Activated naive CD8-positive, alpha-beta T cell treated with anti-CD3 and anti-CD28 coated beads, Interleukin-2, amount 50 U/mL, for 16 hours (primary cell): ENCODE measurements at regions not wholly inside any gene's neighbourhood (a gene's known extent, or its start where the extent isn't known, plus 50 kb on each side); places are given as distances from the start of the nearest gene placed in this dataset.

Source experiments
- DNase-seq: peaks from one replicate; pipeline ENCODE4 v3.0.0-alpha.2; 2020; ENCODE audit warnings: low read depth, low spot score

DNA sequence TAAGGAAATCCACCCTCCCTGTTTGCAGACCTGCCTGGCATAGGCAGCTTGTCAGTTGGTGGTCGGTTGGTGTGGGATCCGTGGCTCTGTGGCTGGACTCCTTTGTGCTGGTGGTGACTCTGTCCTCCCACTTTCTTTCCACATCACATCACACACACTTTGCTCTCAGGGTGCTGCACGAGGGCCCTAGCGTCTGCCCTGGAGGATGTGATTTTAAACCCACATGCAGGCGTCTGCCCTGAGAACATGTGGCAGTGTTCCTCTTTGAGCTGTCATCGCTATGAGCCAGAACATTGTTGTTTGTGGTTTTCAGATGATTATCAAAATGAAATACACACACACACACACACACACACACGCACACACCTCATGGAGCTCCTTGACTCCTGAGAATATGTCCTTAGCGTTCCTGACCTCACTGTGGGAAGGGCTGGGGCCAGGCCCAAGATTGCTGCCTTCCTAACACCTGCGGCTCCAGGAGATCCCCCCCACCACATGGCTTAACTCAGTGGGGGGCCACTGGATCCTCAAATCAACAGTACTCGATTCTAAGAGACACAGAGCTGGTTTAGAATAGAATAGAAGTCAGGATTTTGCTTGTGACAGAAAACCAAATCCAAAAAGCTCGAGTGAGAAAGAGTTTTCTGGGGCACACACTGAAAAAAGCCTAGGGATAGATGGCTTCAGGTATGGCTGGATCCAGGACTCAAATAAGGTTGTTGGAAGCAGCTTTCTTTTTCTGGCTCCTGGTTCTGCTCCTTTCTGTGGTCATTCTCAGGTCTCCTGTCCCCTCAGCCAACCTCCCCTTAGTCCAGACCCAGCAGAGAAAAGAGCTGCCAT lies 54.8 kb downstream of the RTP5 start:
- DNase-seq, result no peak

- DNase-seq, result no peak
Observed at GRCh38 chr2:241924909-241925250, 55.4 kb downstream of the RTP5 start.

- DNase-seq, result no peak
Observed at GRCh38 chr2:241925277-241925676, 55.7 kb downstream of the RTP5 start.

- no peak for DNase-seq
Observed at GRCh38 chr2:241925821-241926441, 56.4 kb downstream of the RTP5 start.

GRCh38 chr2:241926541-241927311 lies 57.2 kb downstream of the RTP5 start:
- DNase-seq, result no peak

- DNase-seq, result no peak
Observed at GRCh38 chr2:241929551-241930490, 60.3 kb downstream of the RTP5 start.

- no peak for DNase-seq
Observed at GRCh38 chr2:241931084-241931975, 61.8 kb downstream of the RTP5 start.

DNA sequence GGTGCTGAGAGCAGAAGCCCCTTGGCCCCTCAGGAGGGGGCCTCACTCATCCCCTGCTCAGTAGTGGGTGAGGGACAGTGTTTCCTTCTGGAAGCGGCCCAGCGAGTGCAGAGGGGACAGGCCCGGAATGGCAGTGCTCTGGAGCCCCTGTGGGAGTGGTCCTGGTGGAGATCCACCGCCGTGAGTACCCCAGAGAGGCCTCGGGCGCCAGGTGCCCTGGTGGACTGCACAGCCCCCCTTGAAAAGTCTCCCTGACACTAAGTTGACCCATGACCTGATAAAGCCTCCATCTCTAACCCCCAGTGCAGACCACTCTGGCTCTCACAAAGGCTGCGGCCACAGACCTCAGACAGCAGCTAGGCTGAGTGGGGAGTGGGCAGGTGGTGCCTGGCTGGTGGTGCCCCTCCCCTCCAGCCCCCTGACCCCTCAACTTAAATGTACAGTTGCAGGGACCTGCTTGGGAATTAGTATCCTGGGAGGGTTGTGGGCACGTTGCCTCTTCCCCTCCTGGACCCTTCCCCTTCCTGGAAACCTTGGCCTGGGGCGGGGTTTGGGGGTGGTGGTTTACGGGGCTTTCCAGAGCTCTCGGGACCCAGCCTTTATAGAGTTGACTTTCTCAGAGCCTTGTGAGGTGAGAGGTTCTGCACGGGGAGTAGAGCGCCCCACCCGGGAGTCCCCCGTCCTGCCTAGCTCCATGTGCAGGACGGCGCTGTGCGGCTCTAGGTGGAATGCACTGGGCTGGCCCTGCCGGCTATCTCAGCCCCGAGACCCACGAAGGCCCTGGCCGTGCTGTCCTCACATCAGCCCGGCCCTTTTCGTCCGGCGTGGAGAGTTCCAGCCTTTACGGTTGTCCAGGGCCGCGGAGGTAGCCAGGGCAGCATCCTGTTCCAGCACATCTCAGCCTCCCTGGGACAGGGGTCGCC lies 62.7 kb downstream of the RTP5 start:
- DNase-seq, result no peak

- no peak for DNase-seq
Observed at GRCh38 chr2:241932899-241933178, 63.3 kb downstream of the RTP5 start.

DNA sequence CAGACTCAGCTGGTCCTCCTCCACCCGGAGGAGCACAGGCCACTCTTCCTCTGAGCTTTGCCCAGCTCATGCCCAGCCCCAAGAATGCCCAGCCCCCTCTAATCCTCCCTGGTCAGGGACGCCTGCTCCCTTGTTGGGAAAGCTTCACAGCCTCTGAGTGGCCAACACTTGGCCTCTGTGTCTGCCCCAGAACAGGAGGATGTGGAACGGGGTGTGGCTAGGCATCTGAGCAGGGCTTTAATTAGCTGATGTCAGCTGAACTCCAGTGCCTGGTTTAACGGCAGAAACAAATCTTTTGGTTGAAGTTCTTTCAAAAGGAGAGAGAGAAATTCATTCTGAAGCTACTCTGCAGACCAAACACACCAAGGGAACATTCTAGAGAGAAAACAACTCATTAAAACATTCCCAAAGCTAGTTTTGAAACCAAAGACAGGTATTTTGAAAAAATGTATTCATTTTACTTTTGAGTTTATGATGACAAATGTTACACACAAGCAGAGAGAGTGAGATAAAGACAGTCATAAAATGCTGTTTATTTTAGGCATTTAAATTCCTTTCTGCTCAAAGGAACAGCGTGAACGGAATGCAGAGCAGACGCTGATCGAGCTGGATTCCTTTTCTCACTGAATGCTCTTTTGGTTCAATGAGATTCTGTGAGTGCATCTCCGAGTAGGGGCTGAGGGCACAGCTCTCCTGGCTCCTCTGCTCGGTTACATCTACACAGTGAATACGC lies 63.8 kb downstream of the RTP5 start:
- no peak for DNase-seq

DNA sequence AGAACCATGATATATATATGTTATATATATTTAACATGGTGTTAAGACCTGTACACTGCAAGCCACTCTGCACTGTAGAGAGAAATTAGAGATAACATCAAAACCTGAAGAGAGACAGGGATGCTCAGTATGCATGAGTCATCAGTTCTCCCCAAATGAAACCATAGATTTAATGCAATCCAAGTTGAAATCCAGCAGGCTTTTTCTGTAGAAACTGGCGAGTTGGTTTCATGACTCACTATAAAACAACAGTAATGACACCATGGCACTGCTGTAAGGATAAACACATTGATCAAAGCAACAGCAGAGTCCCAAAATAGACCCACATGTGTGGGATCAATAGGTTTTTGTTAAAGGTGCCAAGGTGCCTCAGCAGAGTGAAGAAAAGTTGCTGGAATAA lies 65.8 kb downstream of the RTP5 start:
- no peak for DNase-seq

DNA sequence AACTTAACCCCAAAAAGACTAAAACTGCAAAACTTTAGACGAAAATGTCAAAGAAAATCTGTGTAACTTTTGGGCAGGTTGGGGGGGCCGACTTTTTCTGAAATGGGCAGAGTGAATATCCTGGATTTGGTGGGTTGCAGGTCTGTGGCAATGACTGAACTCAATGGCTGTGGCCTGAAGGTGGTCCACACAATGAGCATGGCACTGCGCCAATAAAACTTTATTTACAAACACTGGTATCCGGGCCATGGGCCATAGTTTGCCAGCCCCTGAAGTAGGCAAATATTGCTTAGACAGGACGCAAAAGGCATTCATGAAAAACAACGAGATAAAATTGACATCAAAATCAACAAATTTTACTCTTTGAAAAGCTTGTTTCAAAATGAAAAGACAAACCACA lies 66.2 kb downstream of the RTP5 start:
- no peak for DNase-seq

GRCh38 chr2:241936457-241937133 lies 67.1 kb downstream of the RTP5 start:
- no peak for DNase-seq

DNA sequence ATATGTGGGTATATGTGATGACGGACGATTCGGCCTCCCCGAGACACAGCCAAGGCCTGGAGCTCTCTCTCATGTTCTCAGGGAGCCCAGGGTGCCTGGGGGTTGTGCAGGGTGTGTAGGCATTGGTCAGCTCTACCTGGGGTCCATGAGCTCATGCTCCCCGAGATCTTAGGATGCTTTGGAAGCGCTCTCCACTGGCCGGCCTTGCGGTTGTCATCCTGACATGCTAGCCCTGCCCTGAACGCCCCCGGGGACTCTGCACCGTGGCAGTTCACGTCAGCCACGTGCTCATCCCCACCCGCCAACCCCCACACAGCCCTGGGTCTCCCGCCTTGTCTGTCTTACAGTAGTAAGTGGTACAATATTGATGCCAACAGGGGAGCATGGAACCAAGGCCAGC lies 67.8 kb downstream of the RTP5 start:
- DNase-seq, result no peak

DNA sequence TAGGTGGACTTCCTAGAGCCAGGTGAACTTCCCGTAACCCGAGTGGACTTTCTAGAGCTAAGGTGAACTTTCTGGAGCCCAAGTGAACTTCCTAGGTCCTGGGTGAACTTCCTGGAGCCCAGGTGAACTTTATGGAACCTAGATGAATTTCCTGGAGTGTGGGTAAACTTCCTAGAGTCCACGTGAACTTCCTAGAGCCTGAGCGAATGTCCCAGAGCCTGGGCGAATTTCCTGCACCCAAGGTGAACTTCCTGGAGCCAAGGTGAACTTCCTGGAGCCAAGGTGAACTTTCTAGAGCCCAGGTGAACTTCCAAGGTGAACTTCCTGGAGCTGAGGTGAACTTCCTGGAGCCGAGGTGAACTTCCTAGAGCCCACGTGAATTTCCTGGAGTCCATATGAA lies 70.0 kb downstream of the RTP5 start:
- no peak for DNase-seq

DNA sequence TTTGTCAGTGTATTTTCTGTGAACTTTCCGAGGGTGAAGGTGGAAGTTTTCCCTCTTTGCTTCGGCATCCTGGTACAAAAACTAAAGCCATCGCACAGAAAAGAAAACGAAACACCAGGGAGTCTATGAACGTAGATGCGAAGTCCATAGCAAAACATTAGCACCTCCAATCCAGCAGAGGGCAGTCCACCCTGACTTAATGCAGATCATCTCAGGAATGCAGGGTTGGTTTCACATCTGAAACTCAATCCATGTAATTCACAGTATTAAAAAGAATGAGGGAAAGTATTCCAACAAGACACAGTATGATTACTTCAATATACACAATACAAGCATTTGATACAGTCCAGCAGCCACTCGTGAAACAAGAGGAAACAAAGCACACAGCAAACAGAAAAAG lies 70.8 kb downstream of the RTP5 start:
- DNase-seq, result no peak

DNA sequence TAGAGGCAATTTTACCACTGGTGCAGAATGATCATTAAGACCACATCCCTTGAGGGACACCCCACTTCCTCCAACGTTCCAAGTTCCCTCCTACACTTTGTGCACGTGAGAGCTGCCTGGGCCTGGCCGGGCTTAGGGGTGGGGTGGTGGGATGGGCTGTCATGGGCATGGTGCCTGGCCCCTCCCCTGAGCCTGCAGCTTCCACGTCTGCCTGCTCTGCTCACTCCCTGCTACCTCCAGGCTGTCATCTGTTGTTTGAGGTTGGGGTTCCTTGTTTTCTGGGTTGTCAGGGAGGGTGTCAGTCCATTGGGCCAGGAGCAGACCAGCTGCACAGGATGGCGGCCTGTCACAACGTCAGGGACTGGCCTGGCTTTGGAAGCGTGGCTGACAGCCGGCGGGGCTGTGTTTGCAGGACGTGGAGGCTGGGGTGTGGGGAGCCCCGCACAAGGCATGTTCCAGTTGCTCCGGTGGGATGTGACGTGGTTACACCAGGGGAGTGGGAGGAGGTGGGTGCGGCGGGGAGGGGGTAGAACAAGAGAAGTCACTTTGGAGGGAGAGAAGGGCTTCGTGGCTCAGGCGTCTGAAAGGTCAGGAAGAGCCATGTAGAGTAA lies 72.3 kb downstream of the RTP5 start:
- no peak for DNase-seq
